ENCODE measurements at regions not wholly inside any gene's neighbourhood (a gene's known extent, or its start where the extent isn't known, plus 50 kb on each side); places are given as distances from the start of the nearest gene placed in this dataset.

DNA sequence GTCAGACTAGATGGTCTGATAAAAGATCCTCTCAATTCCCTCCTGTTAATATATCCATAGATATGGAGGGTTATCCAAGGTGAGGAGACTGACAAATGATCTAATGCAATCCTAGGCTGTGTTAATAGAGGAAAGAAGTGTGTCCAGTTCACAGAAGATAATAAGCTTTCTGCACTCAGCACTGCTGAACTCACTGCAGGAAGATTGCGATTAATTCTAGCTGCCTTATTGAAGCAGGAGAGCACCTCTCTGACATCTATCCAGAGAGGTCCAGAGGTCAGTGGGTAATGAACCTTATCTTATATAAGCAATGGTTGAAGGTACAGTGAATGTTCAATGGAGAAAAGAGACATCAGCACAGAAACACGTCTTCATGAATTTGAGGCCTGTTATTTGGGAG lies 75.9 kb upstream of the SLC10A2 start:
- no peak overlapping the region for H2AFZ ChIP-seq (ENCODE audit: low read length)
- no peak for DNase-seq (ENCODE audit: low read depth in 2 of 2)
- H3K79me2 ChIP-seq (ENCODE audit: control insufficient read depth, insufficient read depth, low read length): no peaks in the 10 kb centered on the region
- H4K20me1 ChIP-seq (ENCODE audit: control insufficient read depth, extremely low read depth, insufficient read depth, low read length): no peaks in the 10 kb centered on the region
- no peaks in the 10 kb centered on the region for H3K36me3 ChIP-seq (ENCODE audit: control insufficient read depth, insufficient read depth, low read length)
- no peak overlapping the region for H3K4me2 ChIP-seq (ENCODE audit: extremely low read depth, insufficient read depth, low read length)
- H3K4me1 ChIP-seq (ENCODE audit: control insufficient read depth, extremely low read depth, insufficient read depth, low read length): no peaks in the 10 kb centered on the region
- no peak overlapping the region for H3K9ac ChIP-seq (ENCODE audit: insufficient read depth, low read length)
- H3K27me3 ChIP-seq (ENCODE audit: control insufficient read depth, insufficient read depth, low read length): no peaks in the 10 kb centered on the region
- no peaks in the 10 kb centered on the region for H3K9me3 ChIP-seq (ENCODE audit: control insufficient read depth, insufficient read depth, low read depth, low read length)
- H3K27ac ChIP-seq (ENCODE audit: insufficient read depth, low read length): no peak overlapping the region
- H3K4me3 ChIP-seq (replicated peaks in 1 of 4; ENCODE audit: control extremely low read depth in 1 of 4, insufficient read depth in 1 of 4, low read depth in 3 of 4, low read length in 4 of 4): no peak overlapping the region
- TF ChIP-seq EZH2 (IDR thresholded peaks at IDR 0.05; ENCODE audit: low read length, missing control alignments): no peak
- TF ChIP-seq, protein P1, sequence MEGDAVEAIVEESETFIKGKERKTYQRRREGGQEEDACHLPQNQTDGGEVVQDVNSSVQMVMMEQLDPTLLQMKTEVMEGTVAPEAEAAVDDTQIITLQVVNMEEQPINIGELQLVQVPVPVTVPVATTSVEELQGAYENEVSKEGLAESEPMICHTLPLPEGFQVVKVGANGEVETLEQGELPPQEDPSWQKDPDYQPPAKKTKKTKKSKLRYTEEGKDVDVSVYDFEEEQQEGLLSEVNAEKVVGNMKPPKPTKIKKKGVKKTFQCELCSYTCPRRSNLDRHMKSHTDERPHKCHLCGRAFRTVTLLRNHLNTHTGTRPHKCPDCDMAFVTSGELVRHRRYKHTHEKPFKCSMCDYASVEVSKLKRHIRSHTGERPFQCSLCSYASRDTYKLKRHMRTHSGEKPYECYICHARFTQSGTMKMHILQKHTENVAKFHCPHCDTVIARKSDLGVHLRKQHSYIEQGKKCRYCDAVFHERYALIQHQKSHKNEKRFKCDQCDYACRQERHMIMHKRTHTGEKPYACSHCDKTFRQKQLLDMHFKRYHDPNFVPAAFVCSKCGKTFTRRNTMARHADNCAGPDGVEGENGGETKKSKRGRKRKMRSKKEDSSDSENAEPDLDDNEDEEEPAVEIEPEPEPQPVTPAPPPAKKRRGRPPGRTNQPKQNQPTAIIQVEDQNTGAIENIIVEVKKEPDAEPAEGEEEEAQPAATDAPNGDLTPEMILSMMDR (conservative IDR thresholded peaks at IDR 0.05 in 1 of 2, IDR thresholded peaks at IDR 0.05 in 1 of 2; ENCODE audit: low read depth in 1 of 2, low read length in 2 of 2): no peak

DNA sequence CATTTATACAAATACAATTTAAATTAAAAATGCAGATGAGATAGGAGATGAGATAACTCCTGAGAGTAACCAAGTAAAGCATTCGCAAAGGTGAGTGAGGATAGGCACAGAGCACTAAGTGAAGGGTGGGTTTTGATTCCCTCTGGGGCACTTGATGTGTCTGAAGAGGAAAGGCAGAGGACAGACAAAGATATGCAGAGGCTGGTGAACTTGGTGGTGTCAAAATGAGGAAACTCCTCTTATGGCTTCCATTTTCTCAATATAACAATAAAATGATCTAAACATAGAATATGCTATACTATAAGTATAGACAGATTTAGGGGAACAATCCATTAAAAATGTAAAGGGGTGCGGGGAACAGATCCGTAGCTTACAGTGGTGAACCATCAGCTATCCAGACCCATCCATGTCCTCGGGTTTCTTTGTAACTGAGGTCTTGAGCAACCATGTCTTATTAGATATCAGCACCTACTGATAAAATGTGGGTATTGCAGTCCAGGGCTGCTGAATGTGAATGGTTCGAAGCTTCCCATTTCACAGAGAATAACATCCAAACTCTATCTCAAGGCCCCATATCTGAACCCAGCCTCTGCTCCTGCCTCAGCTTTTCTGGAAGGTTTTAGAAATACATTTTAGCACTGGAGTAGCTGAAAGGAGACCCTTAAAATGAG lies 73.9 kb upstream of the SLC10A2 start:
- peak in 1 of 2 donors; percentile 2 for DNase-seq (ENCODE audit: low read depth in 2 of 2)
- no peak overlapping the region for H2AFZ ChIP-seq (ENCODE audit: low read length)
- H3K79me2 ChIP-seq (ENCODE audit: control insufficient read depth, insufficient read depth, low read length): no peaks in the 10 kb centered on the region
- no peaks in the 10 kb centered on the region for H3K36me3 ChIP-seq (ENCODE audit: control insufficient read depth, insufficient read depth, low read length)
- H3K27ac ChIP-seq (ENCODE audit: insufficient read depth, low read length): no peak overlapping the region
- no peak overlapping the region for H3K4me2 ChIP-seq (ENCODE audit: extremely low read depth, insufficient read depth, low read length)
- H3K9ac ChIP-seq (ENCODE audit: insufficient read depth, low read length): no peak overlapping the region
- H3K4me3 ChIP-seq (replicated peaks in 1 of 4; ENCODE audit: control extremely low read depth in 1 of 4, insufficient read depth in 1 of 4, low read depth in 3 of 4, low read length in 4 of 4): no peak overlapping the region
- H3K4me1 ChIP-seq (ENCODE audit: control insufficient read depth, extremely low read depth, insufficient read depth, low read length): no peaks in the 10 kb centered on the region
- H3K27me3 ChIP-seq (ENCODE audit: control insufficient read depth, insufficient read depth, low read length): no peaks in the 10 kb centered on the region
- H3K9me3 ChIP-seq (ENCODE audit: control insufficient read depth, insufficient read depth, low read depth, low read length): no peaks in the 10 kb centered on the region
- TF ChIP-seq, protein P1 (conservative IDR thresholded peaks at IDR 0.05 in 1 of 2, IDR thresholded peaks at IDR 0.05 in 1 of 2; ENCODE audit: low read depth in 1 of 2, low read length in 2 of 2): peak; percentile 22 to 34
- TF ChIP-seq EZH2 (IDR thresholded peaks at IDR 0.05; ENCODE audit: low read length, missing control alignments): no peak
- H4K20me1 ChIP-seq (ENCODE audit: control insufficient read depth, extremely low read depth, insufficient read depth, low read length): no peaks in the 10 kb centered on the region

DNA sequence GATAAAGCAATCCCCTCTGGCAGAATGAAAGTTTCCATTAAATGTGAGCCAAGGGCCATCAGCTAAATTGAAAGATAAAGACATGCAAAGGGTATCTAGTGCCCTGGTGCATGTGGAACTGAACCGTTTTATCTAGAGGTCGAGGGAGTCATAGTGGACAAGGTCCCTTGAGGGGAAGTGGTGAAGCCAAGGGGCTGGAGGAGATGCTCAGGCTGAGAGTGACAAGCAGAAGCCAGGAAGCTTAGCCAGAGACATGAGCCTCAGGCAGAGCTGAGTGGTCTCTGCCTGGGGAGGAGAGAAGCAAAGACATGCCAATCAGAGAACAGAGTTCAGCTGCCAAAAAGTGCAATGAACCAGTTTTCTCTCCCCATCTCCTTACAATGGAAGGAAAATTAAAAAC lies 68.1 kb upstream of the SLC10A2 start:
- Histone ChIP-seq H3K27me3 (ENCODE audit: control insufficient read depth, insufficient read depth, low read length) (no peaks in the 10 kb centered on the region), H3K79me2 (ENCODE audit: control insufficient read depth, insufficient read depth, low read length) (no peaks in the 10 kb centered on the region), H3K36me3 (ENCODE audit: control insufficient read depth, insufficient read depth, low read length) (no peaks in the 10 kb centered on the region), H3K9ac (ENCODE audit: insufficient read depth, low read length) (no peak overlapping the region), H3K4me1 (ENCODE audit: control insufficient read depth, extremely low read depth, insufficient read depth, low read length) (no peaks in the 10 kb centered on the region), H3K9me3 (ENCODE audit: control insufficient read depth, insufficient read depth, low read depth, low read length) (no peaks in the 10 kb centered on the region), H3K4me2 (ENCODE audit: extremely low read depth, insufficient read depth, low read length) (no peak overlapping the region), H3K4me3 (replicated peaks in 1 of 4; ENCODE audit: control extremely low read depth in 1 of 4, insufficient read depth in 1 of 4, low read depth in 3 of 4, low read length in 4 of 4) (no peak overlapping the region), H4K20me1 (ENCODE audit: control insufficient read depth, extremely low read depth, insufficient read depth, low read length) (no peaks in the 10 kb centered on the region), H3K27ac (ENCODE audit: insufficient read depth, low read length) (no peak overlapping the region), H2AFZ (ENCODE audit: low read length) (no peak overlapping the region)
- DNase-seq (ENCODE audit: low read depth in 2 of 2): no peak
- TF ChIP-seq, protein P1 (conservative IDR thresholded peaks at IDR 0.05 in 1 of 2, IDR thresholded peaks at IDR 0.05 in 1 of 2; ENCODE audit: low read depth in 1 of 2, low read length in 2 of 2): no peak
- no peak for TF ChIP-seq EZH2 (IDR thresholded peaks at IDR 0.05; ENCODE audit: low read length, missing control alignments)
